Vagina (tissue), 2 donors: ENCODE measurements at regions not wholly inside any gene's neighbourhood (a gene's known extent, or its start where the extent isn't known, plus 50 kb on each side); places are given as distances from the start of the nearest gene placed in this dataset.

ENCODE experiments used
- POLR2AphosphoS5 ChIP-seq, 2 donors: sonication (generic); formaldehyde crosslinking; IDR thresholded peaks; one replicate each; pipeline ENCODE4 v1.9.0; 2017; ENCODE audit warnings: antibody characterized with exemption in 2 of 2, mild to moderate bottlenecking in 2 of 2, low read depth in 1 of 2; ENCODE audit not compliant: insufficient read depth in 1 of 2
- TF ChIP-seq, protein P1 (sequence below), 3 experiments: fragments of 450-650 bp in 2 of 3; fragments of 200-600 bp in 1 of 3; sonication (generic) in 1 of 3; IDR thresholded peaks; one replicate each; pipeline ENCODE4 v1.5.1; 2017 to 2019; ENCODE audit warnings: antibody characterized with exemption in 3 of 3, mild to moderate bottlenecking in 2 of 3, moderate library complexity in 2 of 3

DNA sequence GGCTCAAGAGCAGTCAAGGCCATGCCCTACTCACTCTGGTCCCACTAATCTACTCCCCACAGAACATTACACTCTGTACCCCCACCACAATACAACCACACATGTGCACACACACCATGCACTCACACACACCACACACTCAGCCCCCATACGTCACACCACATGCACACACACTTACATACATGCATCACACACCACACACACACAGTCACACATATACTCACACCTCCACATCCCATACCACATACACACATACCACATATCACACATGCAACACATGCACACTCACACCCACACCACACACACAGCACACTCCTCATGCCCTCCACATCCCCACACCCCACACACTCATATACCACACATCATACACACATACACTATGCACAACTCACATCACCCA is 67.6 kb downstream of the RASL11A start:
- TF ChIP-seq, protein P1, sequence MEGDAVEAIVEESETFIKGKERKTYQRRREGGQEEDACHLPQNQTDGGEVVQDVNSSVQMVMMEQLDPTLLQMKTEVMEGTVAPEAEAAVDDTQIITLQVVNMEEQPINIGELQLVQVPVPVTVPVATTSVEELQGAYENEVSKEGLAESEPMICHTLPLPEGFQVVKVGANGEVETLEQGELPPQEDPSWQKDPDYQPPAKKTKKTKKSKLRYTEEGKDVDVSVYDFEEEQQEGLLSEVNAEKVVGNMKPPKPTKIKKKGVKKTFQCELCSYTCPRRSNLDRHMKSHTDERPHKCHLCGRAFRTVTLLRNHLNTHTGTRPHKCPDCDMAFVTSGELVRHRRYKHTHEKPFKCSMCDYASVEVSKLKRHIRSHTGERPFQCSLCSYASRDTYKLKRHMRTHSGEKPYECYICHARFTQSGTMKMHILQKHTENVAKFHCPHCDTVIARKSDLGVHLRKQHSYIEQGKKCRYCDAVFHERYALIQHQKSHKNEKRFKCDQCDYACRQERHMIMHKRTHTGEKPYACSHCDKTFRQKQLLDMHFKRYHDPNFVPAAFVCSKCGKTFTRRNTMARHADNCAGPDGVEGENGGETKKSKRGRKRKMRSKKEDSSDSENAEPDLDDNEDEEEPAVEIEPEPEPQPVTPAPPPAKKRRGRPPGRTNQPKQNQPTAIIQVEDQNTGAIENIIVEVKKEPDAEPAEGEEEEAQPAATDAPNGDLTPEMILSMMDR (IDR thresholded peaks at IDR 0.05), result no peak
- TF ChIP-seq POLR2AphosphoS5 (IDR thresholded peaks at IDR 0.05; ENCODE audit: insufficient read depth in 1 of 2, low read depth in 1 of 2), result no peak
